ENCODE measurements at regions not wholly inside any gene's neighbourhood (a gene's known extent, or its start where the extent isn't known, plus 50 kb on each side); places are given as distances from the start of the nearest gene placed in this dataset.

- no peak overlapping the region for H2BK20ac ChIP-seq (ENCODE audit: low read length)
- no peak overlapping the region for H3K4me3 ChIP-seq (ENCODE audit: extremely low read depth in 1 of 4, insufficient read depth in 2 of 4, low read depth in 3 of 4, low read length in 4 of 4)
- no peaks in the 10 kb centered on the region for H3K27me3 ChIP-seq (replicated peaks in 1 of 4; ENCODE audit: control insufficient read depth in 3 of 4, extremely low read depth in 1 of 4, insufficient read depth in 3 of 4, low read length in 3 of 4)
- H3K36me3 ChIP-seq (ENCODE audit: control insufficient read depth in 2 of 4, insufficient read depth in 4 of 4, low read length in 3 of 4), result no peaks in the 10 kb centered on the region; a peak in 1 of 8 replicates
- H2BK120ac ChIP-seq (replicated peaks; ENCODE audit: low read depth, low read length), result no peak overlapping the region
- peaks cover 2 to 4% of the 10 kb centered on the region in 2 experiments; a peak in 2 of 4 replicates for H3K9me3 ChIP-seq (ENCODE audit: insufficient read depth in 2 of 2, low read depth in 1 of 2, low read length in 1 of 2)
- no peak overlapping the region for H2BK12ac ChIP-seq (ENCODE audit: low read depth, low read length)
- CTCF ChIA-PET (ENCODE audit: partially characterized antibody), result interaction anchor here (0.9 to 1.2 kb wide), 2 partner anchors 9 to 12 kb away, joined by 3 to 4 read pairs; no protein-coding TSS in a partner anchor
- no peaks in the 10 kb centered on the region for H3K79me2 ChIP-seq (ENCODE audit: control insufficient read depth in 1 of 2, insufficient read depth in 2 of 2, low read length in 2 of 2)
- POLR2A ChIA-PET (ENCODE audit: partially characterized antibody), result no interaction called here
- no peak overlapping the region for H3K18ac ChIP-seq (ENCODE audit: extremely low read depth, low read length)
- no peak overlapping the region for H3K27ac ChIP-seq (ENCODE audit: low read depth, low read length)
- no peak overlapping the region for H2BK5ac ChIP-seq (ENCODE audit: low read depth, low read length)
- no peaks in the 10 kb centered on the region for H3K23me2 ChIP-seq (ENCODE audit: low read depth, low read length)
- no peak overlapping the region for H3K4ac ChIP-seq (replicated peaks; ENCODE audit: insufficient read length, low read depth, low read length)
- no peak overlapping the region for H3K56ac ChIP-seq (replicated peaks; ENCODE audit: insufficient read length, low read depth, low read length)
- DNase-seq (ENCODE audit: low read depth in 1 of 2, low spot score in 2 of 2) (no peak), FAIRE-seq (no peak)
- no peak overlapping the region for H3K23ac ChIP-seq (ENCODE audit: insufficient read length)
- H3K4me2 ChIP-seq (ENCODE audit: insufficient read depth in 1 of 2, low read depth in 2 of 2, low read length in 2 of 2), result no peak overlapping the region
- H4K5ac ChIP-seq (ENCODE audit: insufficient read length, low read depth, low read length), result no peak overlapping the region
- no peak overlapping the region for H3K9ac ChIP-seq (replicated peaks in 1 of 4; ENCODE audit: extremely low read depth in 1 of 4, low read depth in 3 of 4, low read length in 3 of 4)
- 74% methylated on average over 2 of the region's 2 CpGs; no CpG with 5 or more reads in 1 of the 2 experiments for WGBS, 2 experiments (ENCODE audit: extremely low coverage in 1 of 2, insufficient coverage in 1 of 2, insufficient read length in 1 of 2, insufficient replicate concordance in 2 of 2, low coverage in 1 of 2, low lambda C conversion rate in 2 of 2, missing lambda C conversion rate in 1 of 2)
- H4K8ac ChIP-seq (ENCODE audit: extremely low read depth, insufficient read depth, low read length), result no peak overlapping the region
- H3K4me1 ChIP-seq (replicated peaks in 1 of 4; ENCODE audit: control insufficient read depth in 3 of 4, insufficient read depth in 4 of 4, low read length in 3 of 4), result 0 out of 7 replicates have a peak, but pooled peaks cover 0 to 2% (median under 1%) of the 10 kb centered on the region in 4 experiments
- H3K79me1 ChIP-seq (ENCODE audit: low read depth, low read length), result no peaks in the 10 kb centered on the region
- no peak overlapping the region for H3K14ac ChIP-seq (ENCODE audit: insufficient read length)
- H4K20me1 ChIP-seq (replicated peaks in 1 of 2; ENCODE audit: control insufficient read depth in 1 of 2, insufficient read depth in 2 of 2, low read length in 2 of 2), result no peaks in the 10 kb centered on the region
- no peak overlapping the region for H2AK5ac ChIP-seq (ENCODE audit: low read depth, low read length)
- H2BK15ac ChIP-seq (ENCODE audit: low read length), result no peak overlapping the region
- no peak overlapping the region for H2AFZ ChIP-seq (ENCODE audit: low read length)
- H4K91ac ChIP-seq (replicated peaks; ENCODE audit: insufficient read length, low read length), result no peak overlapping the region
- no peak for TF ChIP-seq TAF7 (optimal IDR thresholded peaks at IDR 0.05; ENCODE audit: borderline replicate concordance, low read depth, low read length)
- TF ChIP-seq BCL11A (IDR thresholded peaks at IDR 0.05; ENCODE audit: low read depth in 2 of 2, low read length in 2 of 2), result no peak
These were observed 449.6 kb upstream of the CHD1 start for GRCh38 chr5:99378443-99378842.

All from H1 (cell line).